ENCODE measurements at regions not wholly inside any gene's neighbourhood (a gene's known extent, or its start where the extent isn't known, plus 50 kb on each side); places are given as distances from the start of the nearest gene placed in this dataset.

GRCh38 chr19:20313894-20314293 lies 146.9 kb downstream of the ZNF486 start:
- Histone ChIP-seq H3K18ac (ENCODE audit: low read depth, low read length) (no peak overlapping the region), H3K4me3 (ENCODE audit: insufficient read depth, low read depth, low read length) (no peak overlapping the region), H3K36me3 (ENCODE audit: control insufficient read depth, insufficient read depth, low read length) (no peaks in the 10 kb centered on the region), H4K91ac (ENCODE audit: insufficient read depth, low read depth, low read length) (no peak overlapping the region), H3K9me1 (ENCODE audit: insufficient read depth, low read length) (no peaks in the 10 kb centered on the region), H2BK5ac (ENCODE audit: low read depth, low read length, poor library complexity, severe bottlenecking) (no peak overlapping the region), H2AK9ac (replicated peaks; ENCODE audit: low read depth, low read length, poor library complexity) (no peak overlapping the region), H3K27ac (ENCODE audit: insufficient read depth, low read length) (no peak overlapping the region), H4K20me1 (ENCODE audit: insufficient read depth, low read length) (no peaks in the 10 kb centered on the region), H2AK5ac (ENCODE audit: low read depth, low read length) (no peak overlapping the region), H3K23ac (ENCODE audit: low read depth, low read length) (no peak overlapping the region), H3K56ac (ENCODE audit: extremely low read depth, insufficient read depth, low read length) (no peak overlapping the region), H2AFZ (replicated peaks; ENCODE audit: low read length, poor library complexity) (no peak overlapping the region), H3K4ac (ENCODE audit: low read depth, low read length) (no peak overlapping the region), H4K5ac (ENCODE audit: low read depth, low read length) (no peak overlapping the region), H4K8ac (ENCODE audit: low read depth in 2 of 2, low read length in 2 of 2) (no peak overlapping the region), H2BK15ac (ENCODE audit: low read depth, low read length) (no peak overlapping the region), H3K27me3 (ENCODE audit: control insufficient read depth, insufficient read depth, low read length) (no peaks in the 10 kb centered on the region), H2BK20ac (ENCODE audit: low read depth, low read length) (no peak overlapping the region), H3K9ac (ENCODE audit: low read depth, low read length) (no peak overlapping the region), H3K79me1 (ENCODE audit: low read depth in 1 of 2, low read length in 2 of 2) (no peaks in the 10 kb centered on the region), H3K4me2 (ENCODE audit: low read depth, low read length) (no peak overlapping the region), H3K14ac (replicated peaks; ENCODE audit: low read depth, low read length) (no peak overlapping the region), H2BK120ac (ENCODE audit: low read depth, low read length) (no peak overlapping the region), H3K9me3 (ENCODE audit: control insufficient read depth, insufficient read depth, low read length) (peaks cover 16% of the 10 kb centered on the region), H3K4me1 (ENCODE audit: control insufficient read depth, insufficient read depth, low read length) (no peaks in the 10 kb centered on the region)
- POLR2A ChIA-PET (ENCODE audit: unreplicated experiment), result no interaction called here
- in situ Hi-C loops (cut with MboI; ENCODE audit: low sequenced_read_pairs) (no loop called here), intact Hi-C loops (cut with micrococcal nuclease) (no loop called here), dilution Hi-C loops (cut with HindIII; ENCODE audit: low sequenced_read_pairs, unreplicated experiment) (no loop called here)
- no CpG with 5 or more reads among the region's 5 CpGs for WGBS, 2 experiments (ENCODE audit: extremely low coverage in 2 of 2, insufficient read length in 1 of 2)
- no peak for ATAC-seq (ENCODE audit: low read depth)
- DNase-seq, result no peak
- TF ChIP-seq MXI1 (IDR thresholded peaks at IDR 0.05; ENCODE audit: borderline replicate concordance, low read depth, low read length) (no peak), BHLHE40 (IDR thresholded peaks at IDR 0.05; ENCODE audit: low read depth, low read length) (no peak), RCOR1 (IDR thresholded peaks at IDR 0.05; ENCODE audit: insufficient replicate concordance, low read length) (no peak), CHD1 (IDR thresholded peaks at IDR 0.05; ENCODE audit: low read depth, low read length) (no peak), CTCF (conservative IDR thresholded peaks at IDR 0.05; ENCODE audit: low read depth, low read length) (no peak), POLR2A (IDR thresholded peaks at IDR 0.05; ENCODE audit: low read depth, low read length) (no peak), SMC3 (IDR thresholded peaks at IDR 0.05; ENCODE audit: low read depth, low read length) (no peak), RAD21 (IDR thresholded peaks at IDR 0.05; ENCODE audit: low read length) (no peak), NFE2L2 (IDR thresholded peaks at IDR 0.05; ENCODE audit: low read depth, low read length) (no peak), RFX5 (IDR thresholded peaks at IDR 0.05; ENCODE audit: low read depth, low read length) (no peak), FOS (IDR thresholded peaks at IDR 0.05; ENCODE audit: low read depth, low read length) (no peak), MAFK (IDR thresholded peaks at IDR 0.05; ENCODE audit: low read depth, low read length) (no peak), MAZ (IDR thresholded peaks at IDR 0.05; ENCODE audit: borderline replicate concordance, low read depth, low read length) (no peak)
- TF ChIP-seq, protein P1, sequence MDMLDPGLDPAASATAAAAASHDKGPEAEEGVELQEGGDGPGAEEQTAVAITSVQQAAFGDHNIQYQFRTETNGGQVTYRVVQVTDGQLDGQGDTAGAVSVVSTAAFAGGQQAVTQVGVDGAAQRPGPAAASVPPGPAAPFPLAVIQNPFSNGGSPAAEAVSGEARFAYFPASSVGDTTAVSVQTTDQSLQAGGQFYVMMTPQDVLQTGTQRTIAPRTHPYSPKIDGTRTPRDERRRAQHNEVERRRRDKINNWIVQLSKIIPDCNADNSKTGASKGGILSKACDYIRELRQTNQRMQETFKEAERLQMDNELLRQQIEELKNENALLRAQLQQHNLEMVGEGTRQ (IDR thresholded peaks at IDR 0.05; ENCODE audit: low read depth, low read length), result no peak
- CTCF ChIA-PET, result interaction anchor here (0.6 kb wide), 1 partner anchor 1152 kb away, joined by 3 read pairs; no protein-coding TSS in a partner anchor
- BruUV-seq (replicated peaks), result no TSS peak
